ENCODE measurements at regions not wholly inside any gene's neighbourhood (a gene's known extent, or its start where the extent isn't known, plus 50 kb on each side); places are given as distances from the start of the nearest gene placed in this dataset.

DNA sequence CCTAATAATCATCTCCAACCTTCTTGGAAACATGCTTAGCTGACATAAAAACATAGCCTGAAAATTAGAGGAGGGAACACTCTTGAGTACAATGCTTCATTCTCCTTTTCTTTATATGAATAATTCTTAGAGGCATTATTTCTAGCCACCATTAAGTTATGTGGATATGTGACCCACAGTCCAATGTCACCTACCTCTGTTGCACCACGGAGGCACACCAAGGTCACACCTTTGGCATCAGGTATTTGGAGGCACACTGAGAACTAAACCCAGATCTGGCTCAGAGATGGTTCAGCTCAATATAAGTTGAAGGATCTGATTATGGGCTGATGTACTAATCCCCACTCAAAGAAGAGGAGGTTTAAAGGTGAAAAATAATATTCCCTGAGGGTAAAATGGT is 385.1 kb downstream of the POM121L12 start:
- H3K36me3 Mint-ChIP-seq (ENCODE audit: unreplicated experiment): no peaks in the 10 kb centered on the region
- H3K4me3 Mint-ChIP-seq (ENCODE audit: unreplicated experiment): no peak overlapping the region
- no peaks in the 10 kb centered on the region for H3K4me1 Mint-ChIP-seq (ENCODE audit: unreplicated experiment)
- H3K27me3 Mint-ChIP-seq (ENCODE audit: unreplicated experiment): no peaks in the 10 kb centered on the region
- H3K9me3 Mint-ChIP-seq (ENCODE audit: unreplicated experiment): peaks cover 46% of the 10 kb centered on the region
- TF ChIP-seq, protein P1, sequence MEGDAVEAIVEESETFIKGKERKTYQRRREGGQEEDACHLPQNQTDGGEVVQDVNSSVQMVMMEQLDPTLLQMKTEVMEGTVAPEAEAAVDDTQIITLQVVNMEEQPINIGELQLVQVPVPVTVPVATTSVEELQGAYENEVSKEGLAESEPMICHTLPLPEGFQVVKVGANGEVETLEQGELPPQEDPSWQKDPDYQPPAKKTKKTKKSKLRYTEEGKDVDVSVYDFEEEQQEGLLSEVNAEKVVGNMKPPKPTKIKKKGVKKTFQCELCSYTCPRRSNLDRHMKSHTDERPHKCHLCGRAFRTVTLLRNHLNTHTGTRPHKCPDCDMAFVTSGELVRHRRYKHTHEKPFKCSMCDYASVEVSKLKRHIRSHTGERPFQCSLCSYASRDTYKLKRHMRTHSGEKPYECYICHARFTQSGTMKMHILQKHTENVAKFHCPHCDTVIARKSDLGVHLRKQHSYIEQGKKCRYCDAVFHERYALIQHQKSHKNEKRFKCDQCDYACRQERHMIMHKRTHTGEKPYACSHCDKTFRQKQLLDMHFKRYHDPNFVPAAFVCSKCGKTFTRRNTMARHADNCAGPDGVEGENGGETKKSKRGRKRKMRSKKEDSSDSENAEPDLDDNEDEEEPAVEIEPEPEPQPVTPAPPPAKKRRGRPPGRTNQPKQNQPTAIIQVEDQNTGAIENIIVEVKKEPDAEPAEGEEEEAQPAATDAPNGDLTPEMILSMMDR (IDR thresholded peaks at IDR 0.05): no peak
- no peak overlapping the region for H3K27ac Mint-ChIP-seq (ENCODE audit: unreplicated experiment)
- no peak for DNase-seq (ENCODE audit: extremely low spot score, unreplicated experiment)

DNA sequence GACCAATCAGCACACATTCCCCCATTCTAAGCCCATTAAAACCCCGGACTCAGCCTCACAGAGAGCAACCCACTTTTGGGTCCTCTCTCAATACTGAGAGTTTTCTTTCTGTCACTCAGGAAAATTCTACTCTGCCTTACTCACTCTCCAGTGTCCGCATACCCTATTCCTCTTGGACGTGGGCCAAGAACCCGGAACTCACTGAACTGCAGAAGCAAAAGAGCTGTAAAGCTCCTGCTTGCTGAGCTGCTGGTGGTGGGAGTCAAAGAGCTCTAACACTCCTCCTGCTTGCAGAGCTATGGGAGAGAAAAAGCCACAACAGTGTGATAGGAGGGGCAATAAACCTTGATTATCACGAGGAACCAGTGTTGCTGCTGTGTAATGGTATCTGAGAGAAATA is 386.9 kb downstream of the POM121L12 start:
- no peak for DNase-seq (ENCODE audit: extremely low spot score, unreplicated experiment)
- Mint-ChIP-seq H3K36me3 (ENCODE audit: unreplicated experiment) (no peaks in the 10 kb centered on the region), H3K27ac (ENCODE audit: unreplicated experiment) (no peak overlapping the region), H3K4me1 (ENCODE audit: unreplicated experiment) (no peaks in the 10 kb centered on the region), H3K9me3 (ENCODE audit: unreplicated experiment) (peaks cover 36% of the 10 kb centered on the region), H3K27me3 (ENCODE audit: unreplicated experiment) (no peaks in the 10 kb centered on the region), H3K4me3 (ENCODE audit: unreplicated experiment) (no peak overlapping the region)
- TF ChIP-seq, protein P1 (IDR thresholded peaks at IDR 0.05): no peak

DNA sequence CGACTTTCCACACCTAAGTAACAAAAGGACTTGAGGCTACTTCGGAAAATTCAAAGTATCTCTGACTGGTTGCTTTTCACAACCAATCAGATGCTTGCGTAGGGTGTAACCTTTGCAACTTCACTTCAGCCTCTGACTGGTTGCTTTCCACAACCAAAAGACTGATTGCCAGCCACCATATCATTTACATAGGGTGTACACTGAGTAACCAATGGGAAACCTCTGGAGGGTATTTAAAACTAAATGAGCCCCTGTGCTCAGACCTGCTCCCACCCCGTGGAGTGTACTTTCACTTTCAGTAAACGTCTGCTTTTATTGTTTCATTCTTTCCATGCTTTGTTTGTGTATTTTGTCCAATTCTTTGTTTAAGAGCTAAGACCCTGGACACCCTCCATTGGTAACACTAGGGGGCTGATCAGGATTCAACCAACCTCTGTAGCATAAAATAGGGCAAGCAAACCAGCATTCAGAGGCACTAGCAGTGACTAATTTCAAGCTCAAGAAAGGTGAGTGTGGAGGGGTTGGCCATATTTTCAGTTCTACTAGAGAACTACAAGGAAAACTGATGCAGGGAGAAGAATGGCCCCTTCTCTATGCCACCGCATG is 390.8 kb downstream of the POM121L12 start:
- H3K4me1 Mint-ChIP-seq (ENCODE audit: unreplicated experiment): no peaks in the 10 kb centered on the region
- H3K27me3 Mint-ChIP-seq (ENCODE audit: unreplicated experiment): no peaks in the 10 kb centered on the region
- H3K4me3 Mint-ChIP-seq (ENCODE audit: unreplicated experiment): no peak overlapping the region
- DNase-seq (ENCODE audit: extremely low spot score, unreplicated experiment): no peak
- H3K36me3 Mint-ChIP-seq (ENCODE audit: unreplicated experiment): no peaks in the 10 kb centered on the region
- peaks cover 16% of the 10 kb centered on the region for H3K9me3 Mint-ChIP-seq (ENCODE audit: unreplicated experiment)
- TF ChIP-seq, protein P1 (IDR thresholded peaks at IDR 0.05): no peak
- no peak overlapping the region for H3K27ac Mint-ChIP-seq (ENCODE audit: unreplicated experiment)

DNA sequence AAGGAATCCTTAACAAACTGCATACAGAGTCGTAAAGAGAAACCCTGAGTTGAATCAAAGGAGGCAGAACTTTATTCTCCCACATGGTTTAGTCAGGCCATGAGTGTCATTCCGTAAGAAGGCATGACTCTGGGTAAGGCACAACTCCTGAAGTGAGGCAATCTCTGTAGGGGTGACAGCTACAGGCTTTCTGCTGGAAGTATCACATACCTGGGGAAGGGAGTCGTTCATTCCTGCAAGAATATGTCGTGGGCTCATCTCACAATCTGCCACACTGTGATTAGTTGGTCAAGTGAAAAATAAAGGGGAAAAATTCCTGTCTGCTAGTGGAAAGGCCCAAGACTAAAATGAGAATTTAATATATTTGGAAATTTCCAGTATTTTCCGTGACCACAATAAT is 392.6 kb downstream of the POM121L12 start:
- Mint-ChIP-seq H3K4me3 (ENCODE audit: unreplicated experiment) (no peak overlapping the region), H3K27me3 (ENCODE audit: unreplicated experiment) (no peaks in the 10 kb centered on the region), H3K27ac (ENCODE audit: unreplicated experiment) (no peak overlapping the region), H3K9me3 (ENCODE audit: unreplicated experiment) (peaks cover 9% of the 10 kb centered on the region), H3K4me1 (ENCODE audit: unreplicated experiment) (no peaks in the 10 kb centered on the region), H3K36me3 (ENCODE audit: unreplicated experiment) (no peaks in the 10 kb centered on the region)
- TF ChIP-seq, protein P1 (IDR thresholded peaks at IDR 0.05): no peak
- no peak for DNase-seq (ENCODE audit: extremely low spot score, unreplicated experiment)

DNA sequence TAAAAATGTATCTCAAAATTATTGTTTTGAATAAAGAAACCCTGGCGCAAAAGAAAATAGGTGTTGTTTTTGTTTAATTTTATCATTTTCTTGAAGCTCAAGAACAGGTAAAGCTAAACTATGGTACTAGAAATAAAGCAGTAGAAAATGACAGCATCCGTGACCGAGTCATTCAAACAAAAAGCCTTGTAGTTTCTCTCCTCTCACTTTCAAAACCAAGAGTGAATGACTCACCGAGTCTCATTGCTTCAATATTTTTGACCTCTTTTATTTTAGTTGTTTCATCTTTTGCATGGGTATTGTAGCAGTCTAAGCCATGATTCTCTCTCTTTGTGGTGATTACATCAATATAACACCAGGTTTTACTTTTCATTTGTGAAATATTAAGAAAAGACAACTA is 396.5 kb downstream of the POM121L12 start:
- no peaks in the 10 kb centered on the region for H3K4me1 Mint-ChIP-seq (ENCODE audit: unreplicated experiment)
- TF ChIP-seq, protein P1 (IDR thresholded peaks at IDR 0.05): no peak
- no peak for DNase-seq (ENCODE audit: extremely low spot score, unreplicated experiment)
- H3K36me3 Mint-ChIP-seq (ENCODE audit: unreplicated experiment): no peaks in the 10 kb centered on the region
- H3K27ac Mint-ChIP-seq (ENCODE audit: unreplicated experiment): no peak overlapping the region
- no peaks in the 10 kb centered on the region for H3K27me3 Mint-ChIP-seq (ENCODE audit: unreplicated experiment)
- peaks cover 1% of the 10 kb centered on the region for H3K9me3 Mint-ChIP-seq (ENCODE audit: unreplicated experiment)
- H3K4me3 Mint-ChIP-seq (ENCODE audit: unreplicated experiment): no peak overlapping the region
